Colonic mucosa (tissue), 4 donors: ENCODE measurements at regions not wholly inside any gene's neighbourhood (a gene's known extent, or its start where the extent isn't known, plus 50 kb on each side); places are given as distances from the start of the nearest gene placed in this dataset.

ENCODE experiments used
- DNase-seq: peaks from one replicate; pipeline ENCODE4 v3.0.0-alpha.2; 2020
- H3K27ac ChIP-seq: fragments of 200-600 bp; one replicate; pipeline ENCODE4 v1.8.0; 2021
- H3K27me3 ChIP-seq: fragments of 200-600 bp; one replicate; pipeline ENCODE4 v1.8.0; 2021
- H3K36me3 ChIP-seq: fragments of 200-600 bp; one replicate; pipeline ENCODE4 v1.8.0; 2021
- H3K4me1 ChIP-seq: fragments of 200-600 bp; one replicate; pipeline ENCODE4 v1.8.0; 2021; ENCODE audit warnings: mild to moderate bottlenecking
- H3K4me3 ChIP-seq: fragments of 200-600 bp; one replicate; pipeline ENCODE4 v1.8.0; 2021
- H3K9ac ChIP-seq, 2 donors: one replicate each; pipeline ENCODE4 v1.7.0; 2013; ENCODE audit warnings: control low read depth in 2 of 2, low read depth in 2 of 2, low read length in 2 of 2
- H3K9me3 ChIP-seq: fragments of 200-600 bp; one replicate; pipeline ENCODE4 v1.8.0; 2021
- CTCF ChIP-seq: fragments of 200-600 bp; IDR thresholded peaks from one replicate; pipeline ENCODE4 v1.8.0; 2022; ENCODE audit warnings: antibody characterized with exemption, mild to moderate bottlenecking
- intact Hi-C: fragments of 100-400 bp; cut with DNase I; formaldehyde crosslinking; loops from one replicate; pipeline ENCODE4 v1.14.1; 2022
- donor health status: healthy.
- donor health status: DM: no; HTN: no; CAD: no.
- donor health status: DM: no; HTN: no; CAD: no.

- intact Hi-C loops: no loop called here
- Histone ChIP-seq H3K27ac (no peak overlapping the region), H3K9ac (no peak overlapping the region), H3K36me3 (no peaks in the 10 kb centered on the region), H3K27me3 (no peaks in the 10 kb centered on the region), H3K4me1 (no peaks in the 10 kb centered on the region), H3K4me3 (no peak overlapping the region), H3K9me3 (no peaks in the 10 kb centered on the region)
- no peak for TF ChIP-seq CTCF
- no peak for DNase-seq
Observed at GRCh38 chr5:89211836-89212235, 328.9 kb upstream of the MEF2C start.

GRCh38 chr5:89208811-89209210 lies 325.8 kb upstream of the MEF2C start:
- Histone ChIP-seq H3K9me3 (no peaks in the 10 kb centered on the region), H3K4me1 (no peaks in the 10 kb centered on the region), H3K36me3 (no peaks in the 10 kb centered on the region), H3K9ac (no peak overlapping the region), H3K27me3 (no peaks in the 10 kb centered on the region), H3K4me3 (no peak overlapping the region), H3K27ac (no peak overlapping the region)
- intact Hi-C loops: no loop called here
- DNase-seq: no peak
- no peak for TF ChIP-seq CTCF

- intact Hi-C loops: no loop called here
- no peak for DNase-seq
- Histone ChIP-seq H3K4me1 (no peaks in the 10 kb centered on the region), H3K9me3 (no peaks in the 10 kb centered on the region), H3K27me3 (no peaks in the 10 kb centered on the region), H3K27ac (no peak overlapping the region), H3K36me3 (no peaks in the 10 kb centered on the region), H3K9ac (no peak overlapping the region), H3K4me3 (no peak overlapping the region)
- no peak for TF ChIP-seq CTCF
Observed at GRCh38 chr5:89208392-89208791, 325.4 kb upstream of the MEF2C start.

GRCh38 chr5:89204756-89205155 lies 321.8 kb upstream of the MEF2C start:
- Histone ChIP-seq H3K4me1 (no peaks in the 10 kb centered on the region), H3K36me3 (no peaks in the 10 kb centered on the region), H3K9me3 (no peaks in the 10 kb centered on the region), H3K27ac (no peak overlapping the region), H3K4me3 (no peak overlapping the region), H3K9ac (no peak overlapping the region), H3K27me3 (no peaks in the 10 kb centered on the region)
- DNase-seq: no peak
- TF ChIP-seq CTCF: no peak
- intact Hi-C loops: no loop called here

- DNase-seq: no peak
- no peak overlapping the region for H3K4me3 ChIP-seq
- H3K27me3 ChIP-seq: no peaks in the 10 kb centered on the region
- no peaks in the 10 kb centered on the region for H3K4me1 ChIP-seq
- no peak for TF ChIP-seq CTCF
- intact Hi-C loops: no loop called here
- H3K9me3 ChIP-seq: no peaks in the 10 kb centered on the region
- no peak overlapping the region for H3K9ac ChIP-seq
- H3K36me3 ChIP-seq: no peaks in the 10 kb centered on the region
- H3K27ac ChIP-seq: no peak overlapping the region
Observed at GRCh38 chr5:89203611-89204010, 320.6 kb upstream of the MEF2C start.

- Histone ChIP-seq H3K4me1 (no peaks in the 10 kb centered on the region), H3K4me3 (no peak overlapping the region), H3K36me3 (no peaks in the 10 kb centered on the region), H3K9me3 (no peaks in the 10 kb centered on the region), H3K27ac (no peak overlapping the region), H3K9ac (no peak overlapping the region), H3K27me3 (no peaks in the 10 kb centered on the region)
- no peak for TF ChIP-seq CTCF
- DNase-seq: peak; percentile 41
- intact Hi-C loops: no loop called here
Observed at GRCh38 chr5:89200899-89201298, 317.9 kb upstream of the MEF2C start.
